Subcutaneous abdominal adipose tissue (tissue), 5 donors: ENCODE measurements at regions not wholly inside any gene's neighbourhood (a gene's known extent, or its start where the extent isn't known, plus 50 kb on each side); places are given as distances from the start of the nearest gene placed in this dataset.

ENCODE experiments used
- H3K27ac ChIP-seq: one replicate; pipeline ENCODE4 v1.7.0; 2013; ENCODE audit warnings: low read depth, mild to moderate bottlenecking, inconsistent platforms, low read length, moderate library complexity
- H3K27me3 ChIP-seq, 5 donors: one replicate each; pipeline ENCODE4 v1.7.0; 2013; ENCODE audit warnings: low read length in 5 of 5, inconsistent platforms in 1 of 5; ENCODE audit not compliant: control insufficient read depth in 5 of 5, insufficient read depth in 4 of 5
- H3K36me3 ChIP-seq, 5 donors: one replicate each; pipeline ENCODE4 v1.7.0; 2013; ENCODE audit warnings: low read length in 5 of 5; ENCODE audit not compliant: control insufficient read depth in 5 of 5, insufficient read depth in 5 of 5
- H3K4me1 ChIP-seq, 5 donors: one replicate each; pipeline ENCODE4 v1.7.0; 2013; ENCODE audit warnings: low read length in 5 of 5, mild to moderate bottlenecking in 3 of 5, moderate library complexity in 1 of 5; ENCODE audit not compliant: control insufficient read depth in 5 of 5, insufficient read depth in 5 of 5
- H3K4me3 ChIP-seq, 5 donors: one replicate each; pipeline ENCODE4 v1.7.0; 2013; ENCODE audit warnings: low read length in 5 of 5, low read depth in 1 of 5
- H3K9ac ChIP-seq, 5 donors: one replicate each; pipeline ENCODE4 v1.7.0; 2013; ENCODE audit warnings: low read length in 5 of 5, mild to moderate bottlenecking in 4 of 5, moderate library complexity in 3 of 5
- H3K9me3 ChIP-seq, 5 donors: one replicate each; pipeline ENCODE4 v1.7.0; 2013; ENCODE audit warnings: low read length in 5 of 5; ENCODE audit not compliant: control insufficient read depth in 5 of 5
- donor health status: healthy.
- donor health status: healthy.
- donor health status: healthy.
- donor health status: healthy.
- donor health status: healthy.

- no peaks in the 10 kb centered on the region for H3K9me3 ChIP-seq
- H3K4me3 ChIP-seq: no peak overlapping the region
- no peaks in the 10 kb centered on the region for H3K36me3 ChIP-seq
- H3K4me1 ChIP-seq: no peaks in the 10 kb centered on the region
- no peak overlapping the region for H3K27ac ChIP-seq
- H3K9ac ChIP-seq: no peak overlapping the region
- no peaks in the 10 kb centered on the region for H3K27me3 ChIP-seq
Measured at GRCh38 chr4:18513861-18514260, 492.3 kb upstream of the LCORL start.

- H3K27ac ChIP-seq: no peak overlapping the region
Measured at GRCh38 chr4:18512718-18513117, 491.2 kb upstream of the LCORL start.

GRCh38 chr4:18511727-18512126 lies 490.2 kb upstream of the LCORL start:
- H3K27me3 ChIP-seq: no peaks in the 10 kb centered on the region
- H3K4me3 ChIP-seq: no peak overlapping the region
- no peak overlapping the region for H3K27ac ChIP-seq
- no peaks in the 10 kb centered on the region for H3K9me3 ChIP-seq
- no peaks in the 10 kb centered on the region for H3K36me3 ChIP-seq
- no peak overlapping the region for H3K9ac ChIP-seq
- no peaks in the 10 kb centered on the region for H3K4me1 ChIP-seq

More at GRCh38 chr4:18512718-18513117, 491.2 kb upstream of the LCORL start:
- Histone ChIP-seq H3K9me3 (no peaks in the 10 kb centered on the region), H3K4me1 (no peaks in the 10 kb centered on the region), H3K4me3 (no peak overlapping the region), H3K36me3 (no peaks in the 10 kb centered on the region), H3K9ac (no peak overlapping the region), H3K27me3 (no peaks in the 10 kb centered on the region)

GRCh38 chr4:18508786-18509185 lies 487.2 kb upstream of the LCORL start:
- H3K9me3 ChIP-seq: no peaks in the 10 kb centered on the region
- no peak overlapping the region for H3K27ac ChIP-seq
- no peaks in the 10 kb centered on the region for H3K27me3 ChIP-seq
- H3K36me3 ChIP-seq: no peaks in the 10 kb centered on the region
- H3K4me1 ChIP-seq: no peaks in the 10 kb centered on the region
- no peak overlapping the region for H3K4me3 ChIP-seq
- H3K9ac ChIP-seq: no peak overlapping the region

GRCh38 chr4:18480928-18481327 lies 459.4 kb upstream of the LCORL start:
- H3K9ac ChIP-seq: no peak overlapping the region
- no peak overlapping the region for H3K27ac ChIP-seq
- no peaks in the 10 kb centered on the region for H3K36me3 ChIP-seq
- H3K9me3 ChIP-seq: peaks cover 0 to 8% (median 0%) of the 10 kb centered on the region in 5 donors
- H3K27me3 ChIP-seq: no peaks in the 10 kb centered on the region
- no peaks in the 10 kb centered on the region for H3K4me1 ChIP-seq
- H3K4me3 ChIP-seq: no peak overlapping the region

- Histone ChIP-seq H3K27ac (no peak overlapping the region), H3K9me3 (peaks cover 0 to 8% (median 0%) of the 10 kb centered on the region in 5 donors), H3K27me3 (no peaks in the 10 kb centered on the region), H3K4me1 (no peaks in the 10 kb centered on the region), H3K9ac (no peak overlapping the region), H3K36me3 (no peaks in the 10 kb centered on the region), H3K4me3 (no peak overlapping the region)
Measured at GRCh38 chr4:18480342-18480741, 458.8 kb upstream of the LCORL start.

GRCh38 chr4:18479825-18480224 lies 458.3 kb upstream of the LCORL start:
- Histone ChIP-seq H3K9me3 (peaks cover 0 to 8% (median 0%) of the 10 kb centered on the region in 5 donors), H3K27me3 (no peaks in the 10 kb centered on the region), H3K36me3 (no peaks in the 10 kb centered on the region), H3K27ac (no peak overlapping the region), H3K9ac (no peak overlapping the region), H3K4me1 (no peaks in the 10 kb centered on the region), H3K4me3 (no peak overlapping the region)

- H3K9ac ChIP-seq: no peak overlapping the region
- H3K4me3 ChIP-seq: no peak overlapping the region
- H3K27ac ChIP-seq: no peak overlapping the region
- peaks cover 0 to 3% (median 0%) of the 10 kb centered on the region in 5 donors for H3K9me3 ChIP-seq
- no peaks in the 10 kb centered on the region for H3K36me3 ChIP-seq
- no peaks in the 10 kb centered on the region for H3K27me3 ChIP-seq
- H3K4me1 ChIP-seq: no peaks in the 10 kb centered on the region
Measured at GRCh38 chr4:18463987-18464559, 442.5 kb upstream of the LCORL start.

GRCh38 chr4:18458465-18458864 lies 436.9 kb upstream of the LCORL start:
- H3K4me1 ChIP-seq: no peaks in the 10 kb centered on the region
- H3K4me3 ChIP-seq: no peak overlapping the region
- no peak overlapping the region for H3K9ac ChIP-seq
- H3K27ac ChIP-seq: no peak overlapping the region
- no peaks in the 10 kb centered on the region for H3K27me3 ChIP-seq
- H3K9me3 ChIP-seq: peaks cover 0 to 3% (median 0%) of the 10 kb centered on the region in 5 donors
- no peaks in the 10 kb centered on the region for H3K36me3 ChIP-seq

- no peak overlapping the region for H3K27ac ChIP-seq
- H3K9ac ChIP-seq: no peak overlapping the region
- H3K4me3 ChIP-seq: no peak overlapping the region
- H3K27me3 ChIP-seq: no peaks in the 10 kb centered on the region
- no peaks in the 10 kb centered on the region for H3K36me3 ChIP-seq
- no peaks in the 10 kb centered on the region for H3K9me3 ChIP-seq
- no peaks in the 10 kb centered on the region for H3K4me1 ChIP-seq
Measured at GRCh38 chr4:18454349-18454748, 432.8 kb upstream of the LCORL start.
